GM21360 (cell line): ENCODE measurements at regions not wholly inside any gene's neighbourhood (a gene's known extent, or its start where the extent isn't known, plus 50 kb on each side); places are given as distances from the start of the nearest gene placed in this dataset.
"Not testable (repeated sequence)": the region's sequence is repeated elsewhere in the genome, so short reads cannot be mapped to it uniquely, and the experiment has no call there.

Experiments
- ATAC-seq: cut with Tn5 transposase; IDR thresholded peaks from one replicate; pipeline ENCODE4 v1.9.1; 2021; ENCODE audit warnings: mild to moderate bottlenecking, moderate library complexity; ENCODE audit not compliant: unreplicated experiment

GRCh38 chr5:62790348-62790747 lies 211.7 kb downstream of the LRRC70 start:
- no peak for ATAC-seq

- ATAC-seq, result no peak
Observed at GRCh38 chr5:62786099-62786498, 207.5 kb downstream of the LRRC70 start.

- ATAC-seq, result no peak
Observed at GRCh38 chr5:62785588-62785987, 207.0 kb downstream of the LRRC70 start.

- ATAC-seq, result peak; percentile 59
Observed at GRCh38 chr5:62783374-62784057, 204.9 kb downstream of the LRRC70 start.

- ATAC-seq, result no peak
Observed at GRCh38 chr5:62780888-62781287, 202.3 kb downstream of the LRRC70 start.

- ATAC-seq, result no peak
Observed at GRCh38 chr5:62780230-62780629, 201.6 kb downstream of the LRRC70 start.

- peak; percentile 50 for ATAC-seq
Observed at GRCh38 chr5:62779010-62779422, 200.4 kb downstream of the LRRC70 start.

- peak; percentile 23 for ATAC-seq
Observed at GRCh38 chr5:62778316-62779009, 199.8 kb downstream of the LRRC70 start.

GRCh38 chr5:62777081-62777480 lies 198.5 kb downstream of the LRRC70 start:
- not testable (repeated sequence) for ATAC-seq

- ATAC-seq, result not testable (repeated sequence)
Observed at GRCh38 chr5:62776592-62776991, 198.0 kb downstream of the LRRC70 start.

- no peak for ATAC-seq
Observed at GRCh38 chr5:62773460-62773859, 194.8 kb downstream of the LRRC70 start.

GRCh38 chr5:62771341-62771740 lies 192.7 kb downstream of the LRRC70 start:
- no peak for ATAC-seq

- no peak for ATAC-seq
Observed at GRCh38 chr5:62767650-62768049, 189.0 kb downstream of the LRRC70 start.

GRCh38 chr5:62767077-62767476 lies 188.5 kb downstream of the LRRC70 start:
- no peak for ATAC-seq

GRCh38 chr5:62762503-62762902 lies 183.9 kb downstream of the LRRC70 start:
- no peak for ATAC-seq

GRCh38 chr5:62757686-62758085 lies 179.1 kb downstream of the LRRC70 start:
- ATAC-seq, result not testable (repeated sequence)

GRCh38 chr5:62752998-62753367 lies 174.4 kb downstream of the LRRC70 start:
- ATAC-seq, result not testable (repeated sequence)

- not testable (repeated sequence) for ATAC-seq
Observed at GRCh38 chr5:62752056-62752997, 173.7 kb downstream of the LRRC70 start.

- no peak for ATAC-seq
Observed at GRCh38 chr5:62742207-62742606, 163.6 kb downstream of the LRRC70 start.

- no peak for ATAC-seq
Observed at GRCh38 chr5:62741761-62742160, 163.1 kb downstream of the LRRC70 start.

- no peak for ATAC-seq
Observed at GRCh38 chr5:62737766-62738165, 159.1 kb downstream of the LRRC70 start.
